Keratinocyte (primary cell): ENCODE measurements at regions not wholly inside any gene's neighbourhood (a gene's known extent, or its start where the extent isn't known, plus 50 kb on each side); places are given as distances from the start of the nearest gene placed in this dataset.

Experiments
- DNase-seq: peaks from one replicate; pipeline ENCODE4 v3.0.0-alpha.2; 2011; ENCODE audit warnings: low read depth, missing footprints, low spot score
- FAIRE-seq: peaks from 2 replicates; lab custom pipeline; 2011; peaks lifted over from hg19 to GRCh38; lab: Jason Lieb, UNC
- H2AFZ ChIP-seq: 2 replicates; pipeline ENCODE4 v1.6.0; 2012; ENCODE audit warnings: low read length, control low read depth, inconsistent platforms; ENCODE audit not compliant: control insufficient read depth
- H3K27ac ChIP-seq: 2 replicates; pipeline ENCODE4 v1.5.1; 2011; ENCODE audit warnings: low read length; ENCODE audit not compliant: control insufficient read depth, insufficient read depth
- H3K27me3 ChIP-seq: 3 replicates; pipeline ENCODE4 v1.6.0; 2011; ENCODE audit warnings: low read length; ENCODE audit not compliant: control insufficient read depth, insufficient read depth; ENCODE audit errors: extremely low read depth
- H3K36me3 ChIP-seq, 2 experiments: 2 replicates in 1 of 2; 3 replicates in 1 of 2; pipeline ENCODE4 v1.5.1; 2011; ENCODE audit warnings: low read length in 2 of 2, mild to moderate bottlenecking in 1 of 2; ENCODE audit not compliant: control insufficient read depth in 2 of 2, insufficient read depth in 2 of 2; ENCODE audit errors: extremely low read depth in 1 of 2
- H3K4me1 ChIP-seq: 3 replicates; pipeline ENCODE4 v1.5.1; 2011; ENCODE audit warnings: low read length; ENCODE audit not compliant: control insufficient read depth, insufficient read depth; ENCODE audit errors: extremely low read depth
- H3K4me2 ChIP-seq: 3 replicates; pipeline ENCODE4 v1.6.0; 2011; ENCODE audit warnings: low read depth, low read length; ENCODE audit not compliant: control insufficient read depth, insufficient read depth; ENCODE audit errors: extremely low read depth
- H3K4me3 ChIP-seq, 3 experiments: fragments of 200-600 bp in 1 of 3; sonication (generic) in 1 of 3; 2 replicates in 2 of 3; 3 replicates in 1 of 3; pipeline ENCODE4 v1.5.1; 2011 to 2016; ENCODE audit warnings: low read length in 3 of 3, mild to moderate bottlenecking in 3 of 3, control low read depth in 2 of 3, inconsistent platforms in 1 of 3, low read depth in 1 of 3, mixed read lengths in 1 of 3, mixed run types in 1 of 3, moderate library complexity in 1 of 3; ENCODE audit not compliant: control insufficient read depth in 2 of 3, insufficient read depth in 2 of 3; ENCODE audit errors: extremely low read depth in 1 of 3
- H3K79me2 ChIP-seq: 2 replicates; pipeline ENCODE4 v1.6.0; 2012; ENCODE audit warnings: low read length; ENCODE audit not compliant: control insufficient read depth, insufficient read depth
- H3K9ac ChIP-seq: 3 replicates; pipeline ENCODE4 v1.6.0; 2011; ENCODE audit warnings: low read length; ENCODE audit not compliant: control insufficient read depth, insufficient read depth; ENCODE audit errors: extremely low read depth
- H3K9me1 ChIP-seq: 3 replicates; pipeline ENCODE4 v1.6.0; 2011; ENCODE audit warnings: low read length; ENCODE audit not compliant: control insufficient read depth, insufficient read depth; ENCODE audit errors: extremely low read depth
- H3K9me3 ChIP-seq: 2 replicates; pipeline ENCODE4 v1.5.1; 2012; ENCODE audit warnings: low read depth, low read length; ENCODE audit not compliant: control insufficient read depth
- H4K20me1 ChIP-seq: 3 replicates; pipeline ENCODE4 v1.6.0; 2011; ENCODE audit warnings: low read length; ENCODE audit not compliant: control insufficient read depth, insufficient read depth; ENCODE audit errors: extremely low read depth
- CTCF ChIP-seq, 3 experiments: IDR thresholded peaks in 1 of 3; conservative IDR thresholded peaks in 1 of 3; optimal IDR thresholded peaks in 1 of 3; 2 replicates in 2 of 3; 3 replicates in 1 of 3; pipeline versions ENCODE3 to v1.5.1; 2011; ENCODE audit warnings: low read length in 3 of 3, mild to moderate bottlenecking in 3 of 3, moderate library complexity in 2 of 3, control low read depth in 1 of 3, inconsistent platforms in 1 of 3; ENCODE audit not compliant: insufficient read depth in 2 of 3; ENCODE audit errors: extremely low read depth in 1 of 3
- EZH2 ChIP-seq: IDR thresholded peaks from one replicate; pipeline ENCODE4 v1.6.1; 2012; ENCODE audit warnings: inconsistent platforms, mild to moderate bottlenecking, low read length, moderate library complexity
- dilution Hi-C: fragments of 300-500 bp; cut with MboI; formaldehyde crosslinking; loops from one replicate; pipeline ENCODE4 v1.7.0; 2020; ENCODE audit warnings: low sequenced_read_pairs; ENCODE audit not compliant: extremely low pct_ligation_motif_present

- dilution Hi-C loops, result no loop called here
- Histone ChIP-seq H3K4me3 (no peak overlapping the region), H3K4me2 (no peak overlapping the region), H3K9ac (no peak overlapping the region), H3K9me3 (no peaks in the 10 kb centered on the region), H3K36me3 (no peaks in the 10 kb centered on the region), H3K27ac (no peak overlapping the region), H3K4me1 (peaks cover 4% of the 10 kb centered on the region), H3K9me1 (no peaks in the 10 kb centered on the region), H3K27me3 (no peaks in the 10 kb centered on the region), H2AFZ (no peak overlapping the region), H3K79me2 (no peaks in the 10 kb centered on the region), H4K20me1 (no peaks in the 10 kb centered on the region)
- TF ChIP-seq EZH2, result no peak
- TF ChIP-seq CTCF (optimal IDR thresholded peaks at IDR 0.05 in 1 of 3, IDR thresholded peaks at IDR 0.05 in 1 of 3, conservative IDR thresholded peaks at IDR 0.05 in 1 of 3; ENCODE audit: extremely low read depth in 1 of 3, insufficient read depth in 2 of 3, low read length in 3 of 3), result no peak
- FAIRE-seq, result no peak
- no peak for DNase-seq
Observed at GRCh38 chr1:209059376-209059775, 524.1 kb upstream of the CAMK1G start.

DNA sequence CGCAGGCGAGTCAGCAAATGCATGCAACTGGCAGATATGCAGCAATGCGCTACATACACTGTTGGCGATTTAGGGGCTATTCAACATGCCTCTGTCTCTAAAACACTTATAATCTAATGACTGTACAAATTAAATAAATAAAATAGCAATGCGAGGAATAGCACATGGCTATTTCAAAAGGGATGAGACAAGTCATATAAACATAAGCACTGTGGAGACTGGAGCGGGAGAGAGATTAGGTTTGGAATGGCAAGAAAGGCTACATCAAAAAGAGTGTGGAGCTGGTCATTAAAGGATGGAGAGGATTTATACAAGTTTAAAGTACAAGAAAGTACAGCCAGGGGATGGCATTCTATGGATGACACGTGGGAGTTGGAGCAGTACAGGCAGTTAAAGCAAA, 523.5 kb upstream of the CAMK1G start:
- Histone ChIP-seq H3K9me3 (no peaks in the 10 kb centered on the region), H3K4me1 (peaks cover 9% of the 10 kb centered on the region), H2AFZ (no peak overlapping the region), H3K4me3 (no peak overlapping the region), H3K9me1 (no peaks in the 10 kb centered on the region), H3K79me2 (no peaks in the 10 kb centered on the region), H3K36me3 (no peaks in the 10 kb centered on the region), H4K20me1 (no peaks in the 10 kb centered on the region), H3K9ac (no peak overlapping the region), H3K27me3 (no peaks in the 10 kb centered on the region), H3K4me2 (no peak overlapping the region), H3K27ac (no peak overlapping the region)
- FAIRE-seq, result no peak
- DNase-seq, result no peak
- dilution Hi-C loops, result no loop called here
- no peak for TF ChIP-seq CTCF (optimal IDR thresholded peaks at IDR 0.05 in 1 of 3, IDR thresholded peaks at IDR 0.05 in 1 of 3, conservative IDR thresholded peaks at IDR 0.05 in 1 of 3; ENCODE audit: extremely low read depth in 1 of 3, insufficient read depth in 2 of 3, low read length in 3 of 3)
- TF ChIP-seq EZH2, result no peak
